ENCODE measurements at regions not wholly inside any gene's neighbourhood (a gene's known extent, or its start where the extent isn't known, plus 50 kb on each side); places are given as distances from the start of the nearest gene placed in this dataset.

DNA sequence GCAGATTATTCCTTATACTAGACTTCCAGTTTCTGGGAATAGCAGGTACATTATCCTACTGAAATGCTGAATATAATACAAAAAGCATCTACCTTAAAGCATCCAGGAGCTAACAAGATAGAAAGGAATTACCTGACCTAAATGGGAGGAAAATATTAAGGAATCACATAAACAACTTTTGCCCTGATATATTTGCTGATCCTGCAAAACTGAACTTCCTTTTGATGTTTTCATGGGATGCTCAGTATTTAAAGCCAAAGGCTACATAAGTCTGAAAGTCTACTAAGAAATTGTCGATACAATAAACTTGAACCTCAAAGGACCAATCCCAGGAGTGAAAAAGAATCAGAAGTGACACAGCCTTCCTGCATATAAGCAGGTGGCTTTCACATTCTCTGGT is 85.6 kb upstream of the C1orf21 start:
- FAIRE-seq (peak; percentile 61), DNase-seq (ENCODE audit: insufficient read length, low spot score) (no peak)
- TF ChIP-seq, protein P1, sequence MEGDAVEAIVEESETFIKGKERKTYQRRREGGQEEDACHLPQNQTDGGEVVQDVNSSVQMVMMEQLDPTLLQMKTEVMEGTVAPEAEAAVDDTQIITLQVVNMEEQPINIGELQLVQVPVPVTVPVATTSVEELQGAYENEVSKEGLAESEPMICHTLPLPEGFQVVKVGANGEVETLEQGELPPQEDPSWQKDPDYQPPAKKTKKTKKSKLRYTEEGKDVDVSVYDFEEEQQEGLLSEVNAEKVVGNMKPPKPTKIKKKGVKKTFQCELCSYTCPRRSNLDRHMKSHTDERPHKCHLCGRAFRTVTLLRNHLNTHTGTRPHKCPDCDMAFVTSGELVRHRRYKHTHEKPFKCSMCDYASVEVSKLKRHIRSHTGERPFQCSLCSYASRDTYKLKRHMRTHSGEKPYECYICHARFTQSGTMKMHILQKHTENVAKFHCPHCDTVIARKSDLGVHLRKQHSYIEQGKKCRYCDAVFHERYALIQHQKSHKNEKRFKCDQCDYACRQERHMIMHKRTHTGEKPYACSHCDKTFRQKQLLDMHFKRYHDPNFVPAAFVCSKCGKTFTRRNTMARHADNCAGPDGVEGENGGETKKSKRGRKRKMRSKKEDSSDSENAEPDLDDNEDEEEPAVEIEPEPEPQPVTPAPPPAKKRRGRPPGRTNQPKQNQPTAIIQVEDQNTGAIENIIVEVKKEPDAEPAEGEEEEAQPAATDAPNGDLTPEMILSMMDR (IDR thresholded peaks at IDR 0.05; ENCODE audit: insufficient read depth, missing control alignments): no peak

DNA sequence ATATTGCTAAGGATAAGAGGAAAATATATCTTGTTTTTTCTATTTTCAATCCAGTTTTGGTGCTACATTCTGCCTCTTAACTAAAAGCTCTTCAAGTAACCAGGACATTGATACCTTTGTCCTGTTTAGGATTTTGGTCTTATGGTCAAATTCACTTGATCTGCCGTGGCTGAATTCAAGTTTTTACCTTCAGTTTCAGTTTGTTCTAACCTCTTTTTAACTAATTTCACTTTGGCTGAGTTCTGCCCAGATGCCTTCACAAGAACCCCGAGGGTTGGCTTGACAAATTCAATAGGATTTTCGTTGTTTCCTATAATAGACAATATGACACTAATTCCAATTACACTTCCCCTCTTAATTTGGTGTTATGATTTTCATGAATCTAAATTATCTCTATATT is 84.5 kb upstream of the C1orf21 start:
- FAIRE-seq (peak; percentile 29), DNase-seq (ENCODE audit: insufficient read length, low spot score) (no peak)
- TF ChIP-seq, protein P1 (IDR thresholded peaks at IDR 0.05; ENCODE audit: insufficient read depth, missing control alignments): no peak

DNA sequence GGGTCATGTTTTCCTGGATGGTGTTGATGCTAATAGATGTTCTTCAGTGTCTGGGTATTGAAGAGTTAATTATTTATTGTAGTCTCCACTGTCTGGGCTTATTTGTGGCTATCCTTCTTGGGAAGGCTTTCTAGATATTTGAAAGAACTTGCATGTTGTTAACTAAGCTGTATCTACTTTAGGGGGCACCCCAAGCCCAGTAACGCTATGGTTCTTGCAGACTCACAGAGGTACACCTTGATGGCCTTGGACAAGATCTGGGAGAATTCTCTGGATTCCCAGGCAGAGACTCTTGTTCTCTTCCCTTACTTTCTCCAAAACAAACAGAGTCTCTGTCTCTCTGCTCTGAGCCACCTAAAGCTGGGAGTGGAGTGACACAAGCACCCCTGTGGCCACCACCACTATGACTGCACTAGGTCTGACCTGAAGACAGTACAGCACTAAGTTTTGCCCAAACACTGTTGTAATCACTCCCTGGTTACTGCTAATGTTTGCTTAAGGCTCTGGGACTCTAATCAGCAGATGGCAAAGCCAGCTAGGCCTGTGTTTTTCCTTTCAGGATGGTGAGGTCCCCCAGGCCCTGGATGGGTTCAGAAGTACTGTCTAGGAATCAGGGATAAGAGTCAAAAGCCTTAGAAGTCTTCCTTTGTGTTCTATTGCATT is 76.5 kb upstream of the C1orf21 start:
- FAIRE-seq (no peak), DNase-seq (ENCODE audit: insufficient read length, low spot score) (no peak)
- TF ChIP-seq, protein P1 (IDR thresholded peaks at IDR 0.05; ENCODE audit: insufficient read depth, missing control alignments): no peak

DNA sequence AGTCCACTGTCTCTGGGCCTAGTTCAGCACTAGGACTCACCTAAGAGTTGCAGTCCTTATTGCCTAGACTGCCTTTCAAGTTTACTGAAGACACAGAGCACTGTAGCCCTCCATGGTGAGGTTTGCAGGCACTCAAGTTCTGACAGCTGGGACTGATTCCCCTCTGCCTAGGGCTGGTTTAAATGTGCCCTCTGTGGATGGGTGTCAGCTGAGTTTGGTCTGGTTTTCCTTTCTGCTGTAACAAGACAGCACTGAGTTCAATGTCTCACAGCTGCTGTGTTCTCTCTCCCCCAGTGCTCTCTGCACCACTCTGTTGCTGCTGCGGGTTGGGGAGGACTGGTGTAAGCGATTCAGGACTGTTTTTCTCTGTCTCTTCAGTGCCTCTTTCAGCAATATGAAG is 75.2 kb upstream of the C1orf21 start:
- TF ChIP-seq, protein P1 (IDR thresholded peaks at IDR 0.05; ENCODE audit: insufficient read depth, missing control alignments): no peak
- no peak for FAIRE-seq

DNA sequence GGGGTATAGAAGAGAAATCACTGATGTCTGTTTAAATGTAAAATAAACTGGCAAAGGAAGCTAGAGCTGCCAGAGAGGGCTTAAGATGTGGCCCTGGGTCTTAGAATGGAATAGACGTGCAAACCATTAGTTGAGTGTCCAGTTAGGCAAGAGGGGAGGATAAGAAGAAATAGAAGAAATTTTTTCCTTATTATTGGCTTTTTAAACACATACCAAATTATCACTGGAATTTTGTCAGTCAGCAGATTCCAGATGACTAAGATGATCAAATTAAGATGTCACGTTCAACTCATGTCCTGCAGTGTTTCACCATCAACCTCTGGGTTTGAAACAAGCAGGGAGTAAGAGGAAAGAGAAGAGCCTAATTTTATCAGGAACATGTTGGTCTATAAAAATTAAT is 71.6 kb upstream of the C1orf21 start:
- FAIRE-seq: no peak
- TF ChIP-seq, protein P1 (IDR thresholded peaks at IDR 0.05; ENCODE audit: insufficient read depth, missing control alignments): no peak

More for the DNA sequence above, 75.2 kb upstream of the C1orf21 start:
- no peak for DNase-seq (ENCODE audit: insufficient read length, low spot score)

DNA sequence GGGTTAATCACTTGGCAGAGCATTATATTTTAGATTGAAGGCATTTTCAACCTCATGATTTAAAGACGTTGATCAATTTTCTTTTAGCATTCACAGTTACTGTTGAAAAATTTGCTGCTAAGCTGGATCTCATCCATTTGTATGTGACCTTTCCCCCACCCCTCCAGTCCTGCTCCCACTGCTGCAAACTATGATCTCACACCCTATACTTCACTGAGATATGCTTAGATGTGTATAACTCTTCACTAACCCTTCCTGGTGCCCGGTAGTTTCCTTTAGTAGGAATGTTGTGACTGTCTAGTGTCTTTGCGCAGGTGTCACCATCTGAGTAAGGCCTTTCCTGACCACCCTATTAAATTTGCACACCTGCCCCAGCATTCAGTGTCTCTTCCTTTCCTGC is 67.0 kb upstream of the C1orf21 start:
- TF ChIP-seq, protein P1 (IDR thresholded peaks at IDR 0.05; ENCODE audit: insufficient read depth, missing control alignments): no peak
- DNase-seq (ENCODE audit: insufficient read length, low spot score) (no peak), FAIRE-seq (no peak)

More for the DNA sequence above, 71.6 kb upstream of the C1orf21 start:
- DNase-seq (ENCODE audit: insufficient read length, low spot score): no peak

DNA sequence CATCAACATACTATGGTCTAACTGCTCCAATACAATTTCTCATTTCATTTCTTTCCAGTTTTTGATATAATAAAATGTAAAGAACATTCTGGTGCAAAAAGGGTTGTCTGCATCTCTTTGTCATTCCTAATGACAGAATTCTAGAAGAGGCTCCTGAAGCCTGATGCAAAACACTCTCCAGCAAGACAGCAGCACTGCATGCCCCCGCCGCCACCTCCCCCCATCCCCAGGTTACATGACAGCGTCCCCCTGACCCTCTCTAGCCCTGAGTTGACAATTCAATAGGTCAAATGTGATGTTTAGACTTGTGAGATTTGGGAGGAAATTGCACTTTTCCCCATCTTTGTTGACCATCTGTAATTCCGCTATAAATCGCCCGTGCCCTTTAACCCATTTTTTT is 64.6 kb upstream of the C1orf21 start:
- no peak for FAIRE-seq
- DNase-seq (ENCODE audit: insufficient read length, low spot score): no peak

More for the DNA sequence above, 64.6 kb upstream of the C1orf21 start:
- TF ChIP-seq, protein P1 (IDR thresholded peaks at IDR 0.05; ENCODE audit: insufficient read depth, missing control alignments): no peak
